WERI-Rb-1 (cell line): ENCODE measurements at regions not wholly inside any gene's neighbourhood (a gene's known extent, or its start where the extent isn't known, plus 50 kb on each side); places are given as distances from the start of the nearest gene placed in this dataset.

ENCODE experiments used
- DNase-seq: peaks from one replicate; pipeline ENCODE4 v3.0.0-alpha.2; 2020
- H3K27ac ChIP-seq: fragments of 250-450 bp; sonication (Bioruptor Pico); 2 replicates; pipeline ENCODE4 v1.5.1; 2020; ENCODE audit warnings: mild to moderate bottlenecking, moderate library complexity
- H3K27me3 ChIP-seq: fragments of 250-450 bp; sonication (Bioruptor Pico); 2 replicates; pipeline ENCODE4 v1.5.1; 2021; ENCODE audit warnings: mild to moderate bottlenecking, low read depth, moderate library complexity; ENCODE audit not compliant: insufficient read depth, severe bottlenecking
- H3K36me3 ChIP-seq: fragments of 250-450 bp; sonication (Bioruptor Pico); 2 replicates; pipeline ENCODE4 v1.5.1; 2020; ENCODE audit warnings: mild to moderate bottlenecking, moderate library complexity
- H3K4me3 ChIP-seq: 2 replicates; pipeline ENCODE4 v1.5.1; 2011; ENCODE audit warnings: low read depth, mild to moderate bottlenecking, control low read depth, low read length
- H3K9me3 ChIP-seq: fragments of 250-450 bp; sonication (Bioruptor Pico); 2 replicates; pipeline ENCODE4 v1.5.1; 2021; ENCODE audit warnings: mild to moderate bottlenecking, moderate library complexity; ENCODE audit not compliant: severe bottlenecking
- TF ChIP-seq, protein P1 (sequence below): IDR thresholded peaks from 2 replicates; pipeline ENCODE4 v1.5.1; 2011; ENCODE audit warnings: low read depth, mild to moderate bottlenecking, control low read depth, inconsistent platforms, low read length

- H3K36me3 ChIP-seq = no peaks in the 10 kb centered on the region
- no peak overlapping the region for H3K27ac ChIP-seq
- H3K9me3 ChIP-seq = peaks cover 5% of the 10 kb centered on the region
- no peaks in the 10 kb centered on the region for H3K27me3 ChIP-seq
- H3K4me3 ChIP-seq = no peak overlapping the region
- TF ChIP-seq, protein P1, sequence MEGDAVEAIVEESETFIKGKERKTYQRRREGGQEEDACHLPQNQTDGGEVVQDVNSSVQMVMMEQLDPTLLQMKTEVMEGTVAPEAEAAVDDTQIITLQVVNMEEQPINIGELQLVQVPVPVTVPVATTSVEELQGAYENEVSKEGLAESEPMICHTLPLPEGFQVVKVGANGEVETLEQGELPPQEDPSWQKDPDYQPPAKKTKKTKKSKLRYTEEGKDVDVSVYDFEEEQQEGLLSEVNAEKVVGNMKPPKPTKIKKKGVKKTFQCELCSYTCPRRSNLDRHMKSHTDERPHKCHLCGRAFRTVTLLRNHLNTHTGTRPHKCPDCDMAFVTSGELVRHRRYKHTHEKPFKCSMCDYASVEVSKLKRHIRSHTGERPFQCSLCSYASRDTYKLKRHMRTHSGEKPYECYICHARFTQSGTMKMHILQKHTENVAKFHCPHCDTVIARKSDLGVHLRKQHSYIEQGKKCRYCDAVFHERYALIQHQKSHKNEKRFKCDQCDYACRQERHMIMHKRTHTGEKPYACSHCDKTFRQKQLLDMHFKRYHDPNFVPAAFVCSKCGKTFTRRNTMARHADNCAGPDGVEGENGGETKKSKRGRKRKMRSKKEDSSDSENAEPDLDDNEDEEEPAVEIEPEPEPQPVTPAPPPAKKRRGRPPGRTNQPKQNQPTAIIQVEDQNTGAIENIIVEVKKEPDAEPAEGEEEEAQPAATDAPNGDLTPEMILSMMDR = no peak
- DNase-seq = no peak
Observed at GRCh38 chr7:42337225-42337905, 100.4 kb upstream of the GLI3 start.

GRCh38 chr7:42332605-42333222 lies 95.7 kb upstream of the GLI3 start:
- no peak overlapping the region for H3K4me3 ChIP-seq
- H3K9me3 ChIP-seq = peaks cover 5% of the 10 kb centered on the region
- TF ChIP-seq, protein P1 = no peak
- no peaks in the 10 kb centered on the region for H3K27me3 ChIP-seq
- no peak for DNase-seq
- no peak overlapping the region for H3K27ac ChIP-seq
- H3K36me3 ChIP-seq = no peaks in the 10 kb centered on the region

DNA sequence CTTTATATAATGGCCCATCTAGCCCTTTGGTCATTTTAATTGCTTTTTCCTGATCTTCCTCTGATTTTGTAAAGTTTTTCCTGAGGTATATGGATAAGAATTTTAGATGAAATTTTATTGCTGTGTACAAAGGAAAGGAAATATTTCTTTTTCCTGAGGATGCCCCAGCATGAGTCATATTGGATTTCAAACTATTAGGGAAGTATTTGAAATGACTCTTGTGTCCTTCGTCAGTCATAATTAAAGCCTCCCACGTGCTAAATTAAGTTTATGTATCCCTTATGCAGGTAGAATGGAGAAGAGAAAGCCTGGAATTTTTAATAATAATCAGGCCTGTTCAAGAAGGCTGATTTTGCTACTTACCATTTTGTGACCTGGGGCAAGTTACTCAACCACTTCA lies 82.6 kb upstream of the GLI3 start:
- no peak overlapping the region for H3K4me3 ChIP-seq
- no peak for DNase-seq
- TF ChIP-seq, protein P1 = no peak
- no peaks in the 10 kb centered on the region for H3K36me3 ChIP-seq
- H3K27ac ChIP-seq = no peak overlapping the region
- no peaks in the 10 kb centered on the region for H3K9me3 ChIP-seq
- no peaks in the 10 kb centered on the region for H3K27me3 ChIP-seq

GRCh38 chr7:42315631-42316030 lies 78.6 kb upstream of the GLI3 start:
- no peaks in the 10 kb centered on the region for H3K36me3 ChIP-seq
- H3K27me3 ChIP-seq = no peaks in the 10 kb centered on the region
- TF ChIP-seq, protein P1 = no peak
- no peak overlapping the region for H3K4me3 ChIP-seq
- no peak for DNase-seq
- no peaks in the 10 kb centered on the region for H3K9me3 ChIP-seq
- no peak overlapping the region for H3K27ac ChIP-seq

- TF ChIP-seq, protein P1 = no peak
- H3K4me3 ChIP-seq = no peak overlapping the region
- H3K27ac ChIP-seq = no peak overlapping the region
Observed at GRCh38 chr7:42315103-42315502, 78.1 kb upstream of the GLI3 start.

More at GRCh38 chr7:42315103-42315502, 78.1 kb upstream of the GLI3 start:
- Histone ChIP-seq H3K36me3 (no peaks in the 10 kb centered on the region), H3K27me3 (no peaks in the 10 kb centered on the region), H3K9me3 (no peaks in the 10 kb centered on the region)
- no peak for DNase-seq
